Skeletal muscle satellite cell (primary cell): ENCODE measurements at regions not wholly inside any gene's neighbourhood (a gene's known extent, or its start where the extent isn't known, plus 50 kb on each side); places are given as distances from the start of the nearest gene placed in this dataset.
"Not testable (repeated sequence)": the region's sequence is repeated elsewhere in the genome, so short reads cannot be mapped to it uniquely, and the experiment has no call there.

Source experiments
- H3K27me3 ChIP-seq: 2 replicates; pipeline ENCODE4 v1.7.0; 2013; ENCODE audit warnings: low read length; ENCODE audit not compliant: control insufficient read depth, insufficient read depth
- H3K36me3 ChIP-seq: 2 replicates; pipeline ENCODE4 v1.7.0; 2013; ENCODE audit warnings: mild to moderate bottlenecking, control low read depth, low read length; ENCODE audit not compliant: insufficient read depth
- H3K4me1 ChIP-seq: 2 replicates; pipeline ENCODE4 v1.7.0; 2013; ENCODE audit warnings: low read length; ENCODE audit not compliant: control insufficient read depth, insufficient read depth
- H3K4me2 ChIP-seq: 2 replicates; pipeline ENCODE4 v1.7.0; 2013; ENCODE audit warnings: mild to moderate bottlenecking, low read length
- H3K4me3 ChIP-seq: 2 replicates; pipeline ENCODE4 v1.7.0; 2013; ENCODE audit warnings: low read length
- H3K9ac ChIP-seq: 2 replicates; pipeline ENCODE4 v1.7.0; 2013; ENCODE audit warnings: mild to moderate bottlenecking, low read depth, low read length, moderate library complexity
- H3K9me3 ChIP-seq: replicated peaks from 2 replicates; pipeline ENCODE4 v1.7.0; 2013; ENCODE audit warnings: mild to moderate bottlenecking, control low read depth, low read length

DNA sequence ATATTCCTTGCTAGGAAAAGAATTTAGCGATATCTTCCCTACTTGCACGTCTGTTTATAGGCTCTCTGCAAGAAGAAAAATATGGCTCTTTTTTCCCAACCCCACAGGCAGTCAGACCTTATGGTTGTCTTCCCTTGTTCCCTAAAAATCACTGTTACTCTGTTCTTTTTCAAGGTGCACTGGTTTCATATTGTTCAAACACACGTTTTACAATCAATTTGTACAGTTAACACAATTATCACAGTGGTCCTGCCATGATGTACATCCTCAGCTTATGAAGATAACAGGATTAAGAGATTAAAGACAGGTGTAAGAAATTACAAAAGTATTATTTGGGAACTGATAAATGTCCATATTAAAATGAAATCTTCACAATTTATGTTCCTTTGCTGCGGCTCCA is 51.7 kb upstream of the MORC3 start:
- H3K27me3 ChIP-seq, H3K4me2 ChIP-seq, H3K9me3 ChIP-seq, H3K9ac ChIP-seq, H3K4me3 ChIP-seq, H3K4me1 ChIP-seq: not testable (repeated sequence)
- peaks cover 13% of the 10 kb centered on the region for H3K36me3 ChIP-seq
